ENCODE measurements at regions not wholly inside any gene's neighbourhood (a gene's known extent, or its start where the extent isn't known, plus 50 kb on each side); places are given as distances from the start of the nearest gene placed in this dataset.
"Not testable (repeated sequence)": the region's sequence is repeated elsewhere in the genome, so short reads cannot be mapped to it uniquely, and the experiment has no call there.

- not testable (repeated sequence) for TF ChIP-seq POLR2A (IDR thresholded peaks at IDR 0.05)
- TF ChIP-seq, protein P1, sequence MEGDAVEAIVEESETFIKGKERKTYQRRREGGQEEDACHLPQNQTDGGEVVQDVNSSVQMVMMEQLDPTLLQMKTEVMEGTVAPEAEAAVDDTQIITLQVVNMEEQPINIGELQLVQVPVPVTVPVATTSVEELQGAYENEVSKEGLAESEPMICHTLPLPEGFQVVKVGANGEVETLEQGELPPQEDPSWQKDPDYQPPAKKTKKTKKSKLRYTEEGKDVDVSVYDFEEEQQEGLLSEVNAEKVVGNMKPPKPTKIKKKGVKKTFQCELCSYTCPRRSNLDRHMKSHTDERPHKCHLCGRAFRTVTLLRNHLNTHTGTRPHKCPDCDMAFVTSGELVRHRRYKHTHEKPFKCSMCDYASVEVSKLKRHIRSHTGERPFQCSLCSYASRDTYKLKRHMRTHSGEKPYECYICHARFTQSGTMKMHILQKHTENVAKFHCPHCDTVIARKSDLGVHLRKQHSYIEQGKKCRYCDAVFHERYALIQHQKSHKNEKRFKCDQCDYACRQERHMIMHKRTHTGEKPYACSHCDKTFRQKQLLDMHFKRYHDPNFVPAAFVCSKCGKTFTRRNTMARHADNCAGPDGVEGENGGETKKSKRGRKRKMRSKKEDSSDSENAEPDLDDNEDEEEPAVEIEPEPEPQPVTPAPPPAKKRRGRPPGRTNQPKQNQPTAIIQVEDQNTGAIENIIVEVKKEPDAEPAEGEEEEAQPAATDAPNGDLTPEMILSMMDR (IDR thresholded peaks at IDR 0.05) = not testable (repeated sequence)
Measured at GRCh38 chr2:118744682-118745181, 102.7 kb downstream of the EN1 start.

Data from thyroid gland (tissue), 4 donors.